Stimulated activated memory B cell treated with anti-CD40 and anti-IgM and Interleukin-4, amounts not matched to agents 10 μg/mL and 1 μg/mL and 100 μg/mL, for 72 hours (primary cell): ENCODE measurements at regions not wholly inside any gene's neighbourhood (a gene's known extent, or its start where the extent isn't known, plus 50 kb on each side); places are given as distances from the start of the nearest gene placed in this dataset.
A peak's percentile ranks its signal among the peaks of the same experiment; 100 is the strongest.

Source experiments
- ATAC-seq: fragments of 150-1000 bp; cut with Tn5 transposase; 2 replicates; pipeline ENCODE4 v1.10.0; 2021
- H3K27ac Mint-ChIP-seq: one replicate; pipeline ENCODE4 v1.8.0; 2022; ENCODE audit warnings: mild to moderate bottlenecking, mixed read lengths
- H3K27me3 Mint-ChIP-seq: one replicate; pipeline ENCODE4 v1.8.0; 2022; ENCODE audit warnings: mixed read lengths
- H3K36me3 Mint-ChIP-seq: one replicate; pipeline ENCODE4 v1.8.0; 2022; ENCODE audit warnings: mixed read lengths
- H3K4me1 Mint-ChIP-seq: one replicate; pipeline ENCODE4 v1.8.0; 2022; ENCODE audit warnings: mixed read lengths
- H3K4me3 Mint-ChIP-seq: one replicate; pipeline ENCODE4 v1.8.0; 2022; ENCODE audit warnings: mild to moderate bottlenecking, moderate library complexity, mixed read lengths
- H3K9me3 Mint-ChIP-seq: one replicate; pipeline ENCODE4 v1.8.0; 2022; ENCODE audit warnings: mixed read lengths

GRCh38 chr18:70688286-70688685 is 399.4 kb downstream of the SOCS6 start:
- H3K9me3 Mint-ChIP-seq = peaks cover 6% of the 10 kb centered on the region
- H3K36me3 Mint-ChIP-seq = no peaks in the 10 kb centered on the region
- no peak overlapping the region for H3K4me3 Mint-ChIP-seq
- H3K27me3 Mint-ChIP-seq = no peaks in the 10 kb centered on the region
- ATAC-seq = no peak
- no peak overlapping the region for H3K27ac Mint-ChIP-seq
- no peaks in the 10 kb centered on the region for H3K4me1 Mint-ChIP-seq

GRCh38 chr18:70684821-70685220 is 396.0 kb downstream of the SOCS6 start:
- no peak for ATAC-seq
- H3K36me3 Mint-ChIP-seq = no peaks in the 10 kb centered on the region
- no peak overlapping the region for H3K4me3 Mint-ChIP-seq
- no peaks in the 10 kb centered on the region for H3K4me1 Mint-ChIP-seq
- peaks cover 3% of the 10 kb centered on the region for H3K9me3 Mint-ChIP-seq
- H3K27me3 Mint-ChIP-seq = no peaks in the 10 kb centered on the region
- no peak overlapping the region for H3K27ac Mint-ChIP-seq

- Mint-ChIP-seq H3K36me3 (no peaks in the 10 kb centered on the region), H3K4me1 (no peaks in the 10 kb centered on the region), H3K9me3 (peaks cover 3% of the 10 kb centered on the region), H3K27me3 (no peaks in the 10 kb centered on the region), H3K4me3 (no peak overlapping the region), H3K27ac (no peak overlapping the region)
- ATAC-seq = no peak
Observed at GRCh38 chr18:70683263-70683662, 394.4 kb downstream of the SOCS6 start.

GRCh38 chr18:70674896-70675295 is 386.1 kb downstream of the SOCS6 start:
- H3K27ac Mint-ChIP-seq = no peak overlapping the region
- H3K27me3 Mint-ChIP-seq = no peaks in the 10 kb centered on the region
- ATAC-seq = no peak
- H3K36me3 Mint-ChIP-seq = no peaks in the 10 kb centered on the region
- no peak overlapping the region for H3K4me3 Mint-ChIP-seq
- no peaks in the 10 kb centered on the region for H3K4me1 Mint-ChIP-seq
- H3K9me3 Mint-ChIP-seq = no peaks in the 10 kb centered on the region

GRCh38 chr18:70673831-70674230 is 385.0 kb downstream of the SOCS6 start:
- no peaks in the 10 kb centered on the region for H3K4me1 Mint-ChIP-seq
- peaks cover under 1% of the 10 kb centered on the region for H3K9me3 Mint-ChIP-seq
- no peak overlapping the region for H3K4me3 Mint-ChIP-seq
- no peaks in the 10 kb centered on the region for H3K27me3 Mint-ChIP-seq
- no peaks in the 10 kb centered on the region for H3K36me3 Mint-ChIP-seq
- no peak overlapping the region for H3K27ac Mint-ChIP-seq
- ATAC-seq = no peak

GRCh38 chr18:70672581-70672980 is 383.7 kb downstream of the SOCS6 start:
- H3K9me3 Mint-ChIP-seq = peaks cover 4% of the 10 kb centered on the region
- no peak for ATAC-seq
- no peak overlapping the region for H3K4me3 Mint-ChIP-seq
- H3K36me3 Mint-ChIP-seq = no peaks in the 10 kb centered on the region
- no peak overlapping the region for H3K27ac Mint-ChIP-seq
- H3K4me1 Mint-ChIP-seq = no peaks in the 10 kb centered on the region
- no peaks in the 10 kb centered on the region for H3K27me3 Mint-ChIP-seq

- H3K27ac Mint-ChIP-seq = no peak overlapping the region
- H3K4me1 Mint-ChIP-seq = no peaks in the 10 kb centered on the region
- ATAC-seq = no peak
- H3K27me3 Mint-ChIP-seq = no peaks in the 10 kb centered on the region
- peaks cover 4% of the 10 kb centered on the region for H3K9me3 Mint-ChIP-seq
- H3K36me3 Mint-ChIP-seq = no peaks in the 10 kb centered on the region
- no peak overlapping the region for H3K4me3 Mint-ChIP-seq
Observed at GRCh38 chr18:70671889-70672565, 383.2 kb downstream of the SOCS6 start.

GRCh38 chr18:70666936-70667335 is 378.1 kb downstream of the SOCS6 start:
- Mint-ChIP-seq H3K4me1 (no peaks in the 10 kb centered on the region), H3K4me3 (no peak overlapping the region)
- ATAC-seq = no peak

GRCh38 chr18:70663141-70663540 is 374.3 kb downstream of the SOCS6 start:
- no peaks in the 10 kb centered on the region for H3K4me1 Mint-ChIP-seq
- no peak overlapping the region for H3K27ac Mint-ChIP-seq
- ATAC-seq = no peak
- no peak overlapping the region for H3K4me3 Mint-ChIP-seq
- H3K9me3 Mint-ChIP-seq = no peaks in the 10 kb centered on the region
- H3K27me3 Mint-ChIP-seq = no peaks in the 10 kb centered on the region
- no peaks in the 10 kb centered on the region for H3K36me3 Mint-ChIP-seq

More at GRCh38 chr18:70666936-70667335, 378.1 kb downstream of the SOCS6 start:
- Mint-ChIP-seq H3K9me3 (peaks cover 4% of the 10 kb centered on the region), H3K36me3 (no peaks in the 10 kb centered on the region), H3K27me3 (no peaks in the 10 kb centered on the region), H3K27ac (no peak overlapping the region)

GRCh38 chr18:70662588-70662987 is 373.7 kb downstream of the SOCS6 start:
- Mint-ChIP-seq H3K4me3 (no peak overlapping the region), H3K27me3 (no peaks in the 10 kb centered on the region), H3K27ac (no peak overlapping the region), H3K36me3 (no peaks in the 10 kb centered on the region), H3K4me1 (no peaks in the 10 kb centered on the region), H3K9me3 (no peaks in the 10 kb centered on the region)
- ATAC-seq = peak; percentile 56

- no peak for ATAC-seq
- Mint-ChIP-seq H3K4me1 (no peaks in the 10 kb centered on the region), H3K9me3 (no peaks in the 10 kb centered on the region), H3K4me3 (no peak overlapping the region), H3K27ac (no peak overlapping the region), H3K36me3 (no peaks in the 10 kb centered on the region), H3K27me3 (no peaks in the 10 kb centered on the region)
Observed at GRCh38 chr18:70659036-70659925, 370.4 kb downstream of the SOCS6 start.

GRCh38 chr18:70653671-70654070 is 364.8 kb downstream of the SOCS6 start:
- no peak for ATAC-seq
- H3K9me3 Mint-ChIP-seq = peaks cover 9% of the 10 kb centered on the region
- H3K27ac Mint-ChIP-seq = no peak overlapping the region
- H3K36me3 Mint-ChIP-seq = no peaks in the 10 kb centered on the region
- H3K27me3 Mint-ChIP-seq = no peaks in the 10 kb centered on the region
- H3K4me1 Mint-ChIP-seq = no peaks in the 10 kb centered on the region
- no peak overlapping the region for H3K4me3 Mint-ChIP-seq

GRCh38 chr18:70650878-70651277 is 362.0 kb downstream of the SOCS6 start:
- no peak overlapping the region for H3K27ac Mint-ChIP-seq
- no peak for ATAC-seq
- H3K4me1 Mint-ChIP-seq = no peaks in the 10 kb centered on the region
- no peaks in the 10 kb centered on the region for H3K36me3 Mint-ChIP-seq
- peaks cover 9% of the 10 kb centered on the region for H3K9me3 Mint-ChIP-seq
- no peak overlapping the region for H3K4me3 Mint-ChIP-seq
- H3K27me3 Mint-ChIP-seq = no peaks in the 10 kb centered on the region

GRCh38 chr18:70649683-70650082 is 360.8 kb downstream of the SOCS6 start:
- ATAC-seq = no peak
- Mint-ChIP-seq H3K9me3 (peaks cover 9% of the 10 kb centered on the region), H3K27me3 (no peaks in the 10 kb centered on the region), H3K27ac (no peak overlapping the region), H3K4me3 (no peak overlapping the region), H3K36me3 (no peaks in the 10 kb centered on the region), H3K4me1 (no peaks in the 10 kb centered on the region)

GRCh38 chr18:70645971-70646370 is 357.1 kb downstream of the SOCS6 start:
- H3K4me3 Mint-ChIP-seq = no peak overlapping the region
- no peak overlapping the region for H3K27ac Mint-ChIP-seq
- no peaks in the 10 kb centered on the region for H3K4me1 Mint-ChIP-seq
- no peaks in the 10 kb centered on the region for H3K27me3 Mint-ChIP-seq
- no peaks in the 10 kb centered on the region for H3K36me3 Mint-ChIP-seq
- peaks cover 4% of the 10 kb centered on the region for H3K9me3 Mint-ChIP-seq
- ATAC-seq = no peak

GRCh38 chr18:70643812-70644211 is 355.0 kb downstream of the SOCS6 start:
- peaks cover under 1% of the 10 kb centered on the region for H3K9me3 Mint-ChIP-seq
- H3K4me3 Mint-ChIP-seq = no peak overlapping the region
- H3K4me1 Mint-ChIP-seq = no peaks in the 10 kb centered on the region
- no peaks in the 10 kb centered on the region for H3K36me3 Mint-ChIP-seq
- H3K27me3 Mint-ChIP-seq = no peaks in the 10 kb centered on the region
- no peak overlapping the region for H3K27ac Mint-ChIP-seq
- no peak for ATAC-seq
